Coronary artery (tissue), 2 donors: ENCODE measurements at regions not wholly inside any gene's neighbourhood (a gene's known extent, or its start where the extent isn't known, plus 50 kb on each side); places are given as distances from the start of the nearest gene placed in this dataset.
"Not testable (repeated sequence)": the region's sequence is repeated elsewhere in the genome, so short reads cannot be mapped to it uniquely, and the experiment has no call there.

Experiments
- DNase-seq: peaks from one replicate; pipeline ENCODE4 v3.0.0-alpha.2; 2017; ENCODE audit warnings: low spot score
- H3K27ac ChIP-seq, 2 donors: fragments of 200-600 bp; sonication (generic); one replicate each; pipeline ENCODE4 v1.5.1; 2016 to 2019
- H3K4me3 ChIP-seq: fragments of 200-600 bp; sonication (generic); 2 replicates; pipeline ENCODE4 v1.5.1; 2016; ENCODE audit warnings: mild to moderate bottlenecking, moderate library complexity
- TF ChIP-seq, protein P1 (sequence below): fragments of 200-600 bp; sonication (generic); IDR thresholded peaks from one replicate; pipeline ENCODE4 v1.5.1; 2019; ENCODE audit warnings: antibody characterized with exemption

DNA sequence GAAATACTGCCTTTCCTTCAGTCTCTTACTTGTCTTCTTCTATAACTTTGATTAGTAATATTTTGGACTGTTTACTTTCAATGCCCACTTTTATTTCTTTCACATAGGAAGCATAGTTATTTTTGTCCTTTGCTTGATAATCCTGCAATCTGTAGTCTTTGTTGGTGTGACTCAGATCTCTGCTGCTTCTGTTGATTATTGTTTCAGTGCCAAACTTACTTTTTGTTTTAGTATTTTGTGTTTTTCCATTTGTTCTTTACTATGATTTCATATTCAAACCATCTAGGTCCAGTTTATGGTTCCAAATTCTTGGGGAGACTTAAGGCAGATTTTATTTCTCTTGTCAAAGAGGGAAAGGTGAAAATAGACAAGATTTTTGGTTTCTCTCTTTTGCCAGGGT lies 399.9 kb downstream of the HLX start:
- TF ChIP-seq, protein P1, sequence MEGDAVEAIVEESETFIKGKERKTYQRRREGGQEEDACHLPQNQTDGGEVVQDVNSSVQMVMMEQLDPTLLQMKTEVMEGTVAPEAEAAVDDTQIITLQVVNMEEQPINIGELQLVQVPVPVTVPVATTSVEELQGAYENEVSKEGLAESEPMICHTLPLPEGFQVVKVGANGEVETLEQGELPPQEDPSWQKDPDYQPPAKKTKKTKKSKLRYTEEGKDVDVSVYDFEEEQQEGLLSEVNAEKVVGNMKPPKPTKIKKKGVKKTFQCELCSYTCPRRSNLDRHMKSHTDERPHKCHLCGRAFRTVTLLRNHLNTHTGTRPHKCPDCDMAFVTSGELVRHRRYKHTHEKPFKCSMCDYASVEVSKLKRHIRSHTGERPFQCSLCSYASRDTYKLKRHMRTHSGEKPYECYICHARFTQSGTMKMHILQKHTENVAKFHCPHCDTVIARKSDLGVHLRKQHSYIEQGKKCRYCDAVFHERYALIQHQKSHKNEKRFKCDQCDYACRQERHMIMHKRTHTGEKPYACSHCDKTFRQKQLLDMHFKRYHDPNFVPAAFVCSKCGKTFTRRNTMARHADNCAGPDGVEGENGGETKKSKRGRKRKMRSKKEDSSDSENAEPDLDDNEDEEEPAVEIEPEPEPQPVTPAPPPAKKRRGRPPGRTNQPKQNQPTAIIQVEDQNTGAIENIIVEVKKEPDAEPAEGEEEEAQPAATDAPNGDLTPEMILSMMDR, result no peak
- H3K27ac ChIP-seq, result no peak overlapping the region
- no peak overlapping the region for H3K4me3 ChIP-seq
- no peak for DNase-seq

DNA sequence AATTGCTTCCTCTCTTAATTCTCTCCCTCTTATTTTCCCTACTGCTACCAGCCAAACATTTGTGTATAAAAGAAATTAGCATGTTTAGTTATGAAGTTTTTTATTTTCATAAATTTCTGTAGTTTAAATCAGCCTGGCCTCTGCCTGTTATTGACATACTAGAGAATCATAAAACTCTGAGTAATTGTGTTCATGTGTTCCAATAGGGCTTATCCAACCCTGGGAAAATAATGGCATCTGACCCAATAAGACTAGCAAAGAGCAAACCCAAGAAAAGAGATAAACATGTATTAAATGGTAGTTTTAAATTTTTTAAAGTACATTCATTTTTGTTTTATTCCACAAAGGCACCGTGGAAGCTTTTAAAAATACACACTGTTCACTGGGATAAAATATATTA lies 404.3 kb downstream of the HLX start:
- DNase-seq, result no peak
- TF ChIP-seq, protein P1, result no peak
- no peak overlapping the region for H3K4me3 ChIP-seq

DNA sequence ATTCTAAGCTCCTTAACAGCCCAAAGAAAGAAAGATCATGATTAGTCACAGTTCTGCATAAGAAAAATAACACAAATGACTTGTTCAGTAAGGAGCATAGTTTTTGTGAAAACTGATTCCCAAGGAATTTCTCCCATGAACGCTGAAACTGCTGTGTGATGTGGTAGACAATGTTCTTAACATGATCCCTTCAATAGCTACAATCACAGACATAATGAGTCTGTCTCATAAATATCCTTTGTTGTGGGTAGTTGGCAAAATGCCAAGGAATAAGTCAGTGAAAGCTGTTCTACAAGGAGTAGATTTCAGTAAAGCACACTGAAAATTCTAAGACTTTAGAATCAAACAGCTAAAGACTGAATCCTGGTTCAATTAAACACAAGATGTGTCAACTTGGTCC lies 404.8 kb downstream of the HLX start:
- no peak for DNase-seq
- Histone ChIP-seq H3K4me3 (no peak overlapping the region), H3K27ac (no peak overlapping the region)
- TF ChIP-seq, protein P1, result no peak

More for the DNA sequence above, 404.3 kb downstream of the HLX start:
- H3K27ac ChIP-seq, result no peak overlapping the region

DNA sequence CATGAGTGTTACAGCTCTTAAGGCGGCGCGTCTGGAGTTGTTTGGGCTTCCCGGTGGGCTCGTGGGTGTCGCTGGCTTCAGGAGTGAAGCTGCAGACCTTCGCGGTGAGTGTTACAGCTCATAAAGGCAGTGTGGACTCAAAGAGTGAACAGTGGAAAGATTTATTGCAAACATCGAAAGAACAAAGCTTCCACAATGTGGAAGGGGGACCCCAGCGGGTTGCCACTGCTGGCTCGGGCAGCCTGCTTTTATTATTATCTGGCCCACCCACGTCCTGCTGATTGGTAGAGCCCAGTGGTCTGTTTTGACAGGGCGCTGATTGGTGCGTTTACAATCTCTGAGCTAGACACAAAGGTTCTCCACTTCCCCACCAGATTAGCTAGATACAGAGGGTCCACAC lies 405.7 kb downstream of the HLX start:
- not testable (repeated sequence) for H3K27ac ChIP-seq, H3K4me3 ChIP-seq, DNase-seq

DNA sequence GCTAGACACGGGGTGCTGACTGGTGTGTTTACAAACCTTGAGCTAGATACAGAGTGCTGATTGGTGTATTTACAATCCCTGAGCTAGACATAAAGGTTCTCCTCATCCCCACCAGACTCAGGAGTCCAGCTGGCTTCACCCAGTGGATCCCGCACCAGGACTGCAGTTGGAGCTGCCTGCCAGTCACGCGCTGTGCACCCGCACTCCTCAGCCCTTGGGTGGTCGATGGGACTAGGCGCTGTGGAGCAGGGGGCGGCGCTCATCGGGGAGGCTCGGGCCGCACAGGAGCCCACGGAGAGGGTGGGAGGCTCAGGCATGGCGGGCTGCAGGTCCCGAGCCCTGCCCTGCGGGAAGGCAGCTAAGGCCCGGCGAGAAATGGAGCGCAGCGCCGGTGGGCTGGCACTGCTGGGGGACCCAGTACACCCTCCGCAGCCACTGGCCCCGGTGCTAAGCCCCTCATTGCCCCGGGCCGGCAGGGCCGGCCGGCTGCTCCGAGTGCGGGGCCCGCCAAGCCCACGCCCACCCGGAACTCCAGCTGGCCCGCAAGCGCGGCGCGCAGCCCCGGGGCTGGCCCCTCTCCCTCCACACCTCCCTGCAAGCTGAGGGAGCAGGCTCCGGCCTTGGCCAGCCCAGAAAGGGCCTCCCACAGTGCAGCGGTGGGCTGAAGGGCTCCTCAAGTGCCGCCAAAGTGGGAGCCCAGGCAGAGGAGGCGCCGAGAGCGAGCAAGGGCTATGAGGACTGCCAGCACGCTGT lies 406.4 kb downstream of the HLX start:
- H3K27ac ChIP-seq, DNase-seq, H3K4me3 ChIP-seq: not testable (repeated sequence)

DNA sequence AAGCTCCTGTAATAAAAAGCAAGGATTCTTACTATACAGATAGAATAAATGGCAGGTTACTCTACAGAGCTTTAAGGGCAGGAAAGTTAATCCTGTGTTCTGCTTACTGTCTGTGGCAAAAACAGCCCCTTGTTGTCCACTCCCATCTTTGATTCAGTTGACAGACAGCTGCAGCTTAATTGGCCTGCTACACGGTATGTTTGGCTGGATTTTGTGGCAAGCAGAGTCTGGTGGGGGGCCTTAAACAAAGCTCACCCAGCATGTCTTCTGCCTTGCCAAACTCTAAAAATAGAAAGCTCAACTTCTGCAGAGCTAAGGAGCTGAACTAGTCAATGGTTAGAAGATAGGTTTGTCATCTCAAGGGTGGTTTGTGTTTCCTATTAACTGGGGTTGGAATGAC lies 407.2 kb downstream of the HLX start:
- Histone ChIP-seq H3K4me3 (no peak overlapping the region), H3K27ac (no peak overlapping the region)
- TF ChIP-seq, protein P1, result no peak
- no peak for DNase-seq

DNA sequence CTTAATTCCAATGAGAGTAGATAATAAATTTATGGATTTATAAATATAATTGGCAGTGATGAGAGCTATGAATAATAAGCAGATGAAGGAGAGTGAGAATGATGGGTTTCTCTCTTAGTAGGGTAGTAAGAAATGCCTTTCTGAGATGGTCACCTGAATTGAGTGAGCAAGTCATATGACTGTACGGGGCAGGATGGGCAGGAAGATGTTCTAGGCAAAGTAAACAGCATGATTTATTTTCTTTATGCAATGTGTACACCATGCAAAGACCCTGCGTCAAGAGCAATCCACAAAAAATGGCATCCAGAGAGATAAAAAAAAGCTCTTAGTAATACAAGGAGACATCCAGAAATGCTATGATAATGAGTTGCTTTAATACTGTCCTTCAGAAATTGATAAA lies 409.9 kb downstream of the HLX start:
- Histone ChIP-seq H3K4me3 (no peak overlapping the region), H3K27ac (no peak overlapping the region)
- TF ChIP-seq, protein P1, result no peak
- DNase-seq, result no peak

DNA sequence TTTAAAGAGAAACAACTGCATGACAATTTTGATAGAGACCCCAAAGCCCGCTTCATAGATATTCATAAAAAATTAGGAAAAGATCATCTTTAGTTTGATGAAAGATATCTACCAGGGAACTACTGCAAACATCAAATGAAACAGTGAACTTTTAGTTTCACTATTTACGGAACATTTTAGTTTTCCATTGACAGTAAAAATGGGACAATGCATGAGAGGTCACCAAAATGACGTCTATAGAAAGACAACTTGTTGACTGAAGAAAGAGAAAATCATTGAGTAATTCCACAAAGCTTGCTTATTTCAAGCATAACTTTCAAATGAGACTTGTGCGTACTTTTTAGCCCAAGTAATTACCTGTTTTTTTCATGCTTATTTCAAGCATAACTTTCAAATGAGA lies 411.4 kb downstream of the HLX start:
- Histone ChIP-seq H3K27ac (no peak overlapping the region), H3K4me3 (no peak overlapping the region)
- TF ChIP-seq, protein P1, result no peak
- DNase-seq, result no peak
